ENCODE measurements at regions not wholly inside any gene's neighbourhood (a gene's known extent, or its start where the extent isn't known, plus 50 kb on each side); places are given as distances from the start of the nearest gene placed in this dataset.
"Not testable (repeated sequence)": the region's sequence is repeated elsewhere in the genome, so short reads cannot be mapped to it uniquely, and the experiment has no call there.

DNA sequence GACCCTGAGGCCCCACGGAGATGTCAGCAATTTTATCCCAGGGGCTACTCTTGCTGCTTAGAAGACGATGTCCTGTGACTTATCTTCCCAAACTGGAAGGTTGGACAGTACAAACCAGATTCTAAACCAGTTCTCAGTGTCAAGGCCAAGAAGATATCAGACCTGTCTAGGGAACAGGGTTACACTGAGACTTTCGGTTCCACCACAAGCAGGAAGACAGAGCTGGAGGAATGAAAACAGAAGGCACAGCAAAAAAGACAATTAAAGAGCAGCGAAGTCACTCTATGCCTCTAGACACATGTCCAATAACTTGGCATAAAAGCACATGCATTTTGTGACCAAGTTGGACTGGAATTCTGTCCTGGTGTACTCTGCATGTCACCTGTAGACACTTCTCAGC, 73.4 kb upstream of the TMEM252 start:
- no peak for DNase-seq (ENCODE audit: unreplicated experiment)
- no peak overlapping the region for H3K27ac Mint-ChIP-seq (ENCODE audit: low read depth, unreplicated experiment)
- peaks cover 18% of the 10 kb centered on the region for H3K27me3 Mint-ChIP-seq (ENCODE audit: insufficient read depth, unreplicated experiment)
- H3K9me3 Mint-ChIP-seq (ENCODE audit: unreplicated experiment), result no peaks in the 10 kb centered on the region
- BruUV-seq (replicated peaks), result no TSS peak
- ChIA-PET POLR2A (no interaction called here), CTCF (interaction anchor here (0.5 kb wide), 1 partner anchor 33 kb away, joined by 4 read pairs; no protein-coding TSS in a partner anchor)
- H3K36me3 Mint-ChIP-seq (ENCODE audit: insufficient read depth, unreplicated experiment), result no peaks in the 10 kb centered on the region
- intact Hi-C loops (cut with micrococcal nuclease), result no loop called here
- TF ChIP-seq, protein P1, sequence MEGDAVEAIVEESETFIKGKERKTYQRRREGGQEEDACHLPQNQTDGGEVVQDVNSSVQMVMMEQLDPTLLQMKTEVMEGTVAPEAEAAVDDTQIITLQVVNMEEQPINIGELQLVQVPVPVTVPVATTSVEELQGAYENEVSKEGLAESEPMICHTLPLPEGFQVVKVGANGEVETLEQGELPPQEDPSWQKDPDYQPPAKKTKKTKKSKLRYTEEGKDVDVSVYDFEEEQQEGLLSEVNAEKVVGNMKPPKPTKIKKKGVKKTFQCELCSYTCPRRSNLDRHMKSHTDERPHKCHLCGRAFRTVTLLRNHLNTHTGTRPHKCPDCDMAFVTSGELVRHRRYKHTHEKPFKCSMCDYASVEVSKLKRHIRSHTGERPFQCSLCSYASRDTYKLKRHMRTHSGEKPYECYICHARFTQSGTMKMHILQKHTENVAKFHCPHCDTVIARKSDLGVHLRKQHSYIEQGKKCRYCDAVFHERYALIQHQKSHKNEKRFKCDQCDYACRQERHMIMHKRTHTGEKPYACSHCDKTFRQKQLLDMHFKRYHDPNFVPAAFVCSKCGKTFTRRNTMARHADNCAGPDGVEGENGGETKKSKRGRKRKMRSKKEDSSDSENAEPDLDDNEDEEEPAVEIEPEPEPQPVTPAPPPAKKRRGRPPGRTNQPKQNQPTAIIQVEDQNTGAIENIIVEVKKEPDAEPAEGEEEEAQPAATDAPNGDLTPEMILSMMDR (IDR thresholded peaks at IDR 0.05; ENCODE audit: unreplicated experiment), result no peak
- H3K4me3 Mint-ChIP-seq (ENCODE audit: unreplicated experiment), result no peak overlapping the region
- H3K4me1 Mint-ChIP-seq (ENCODE audit: insufficient read depth, unreplicated experiment), result no peaks in the 10 kb centered on the region

DNA sequence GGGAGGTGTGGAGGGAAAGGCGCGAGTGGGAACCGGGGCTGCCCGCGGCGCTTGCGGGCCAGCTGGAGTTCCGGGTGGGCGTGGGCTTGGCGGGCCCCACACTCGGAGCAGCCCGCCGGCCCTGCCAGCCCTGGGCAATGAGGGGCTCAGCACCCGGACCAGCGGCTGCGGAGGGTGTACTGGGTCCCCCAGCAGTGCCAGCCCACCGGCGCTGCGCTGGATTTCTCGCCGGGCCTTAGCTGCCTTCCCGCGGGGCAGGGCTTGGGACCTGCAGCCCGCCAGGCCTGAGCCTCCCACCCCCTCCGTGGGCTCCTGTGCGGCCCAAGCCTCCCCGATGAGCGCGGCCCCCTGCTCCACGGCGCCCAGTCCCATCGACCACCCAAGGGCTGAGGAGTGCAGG, 76.3 kb upstream of the TMEM252 start:
- H3K4me3 Mint-ChIP-seq (ENCODE audit: unreplicated experiment); DNase-seq (ENCODE audit: unreplicated experiment); H3K27me3 Mint-ChIP-seq (ENCODE audit: insufficient read depth, unreplicated experiment); BruUV-seq (replicated peaks); POLR2A ChIA-PET; H3K9me3 Mint-ChIP-seq (ENCODE audit: unreplicated experiment); H3K27ac Mint-ChIP-seq (ENCODE audit: low read depth, unreplicated experiment); H3K4me1 Mint-ChIP-seq (ENCODE audit: insufficient read depth, unreplicated experiment); H3K36me3 Mint-ChIP-seq (ENCODE audit: insufficient read depth, unreplicated experiment); CTCF ChIA-PET; intact Hi-C loops (cut with micrococcal nuclease): not testable (repeated sequence)

DNA sequence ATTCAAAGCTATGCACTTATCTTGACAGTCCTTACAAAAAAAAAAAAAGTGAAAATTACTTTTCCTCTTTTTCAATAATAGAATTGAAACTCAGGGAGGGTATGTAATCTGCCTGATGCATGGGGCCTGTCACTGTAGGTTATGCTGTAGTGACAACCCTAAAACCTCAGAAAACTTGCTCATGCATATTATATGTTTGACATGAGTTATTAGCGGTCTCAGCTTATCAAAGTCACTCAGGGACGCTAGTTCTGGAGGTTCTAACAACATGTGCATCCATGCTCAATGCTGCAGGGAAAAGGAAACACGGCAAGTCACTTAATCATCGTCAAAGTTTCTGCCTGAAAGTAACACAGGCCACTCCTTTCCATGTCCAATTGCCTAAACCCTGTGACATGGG, 78.4 kb upstream of the TMEM252 start:
- Mint-ChIP-seq H3K4me1 (ENCODE audit: insufficient read depth, unreplicated experiment) (no peaks in the 10 kb centered on the region), H3K36me3 (ENCODE audit: insufficient read depth, unreplicated experiment) (no peaks in the 10 kb centered on the region), H3K27ac (ENCODE audit: low read depth, unreplicated experiment) (no peak overlapping the region), H3K4me3 (ENCODE audit: unreplicated experiment) (no peak overlapping the region), H3K27me3 (ENCODE audit: insufficient read depth, unreplicated experiment) (peaks cover 12% of the 10 kb centered on the region), H3K9me3 (ENCODE audit: unreplicated experiment) (no peaks in the 10 kb centered on the region)
- ChIA-PET CTCF (interaction anchor here (0.6 kb wide), 1 partner anchor 608 kb away, joined by 3 read pairs; no protein-coding TSS in a partner anchor), POLR2A (no interaction called here)
- DNase-seq (ENCODE audit: unreplicated experiment), result no peak
- intact Hi-C loops (cut with micrococcal nuclease), result no loop called here
- no TSS peak for BruUV-seq (replicated peaks)
- TF ChIP-seq, protein P1 (IDR thresholded peaks at IDR 0.05; ENCODE audit: unreplicated experiment), result no peak

DNA sequence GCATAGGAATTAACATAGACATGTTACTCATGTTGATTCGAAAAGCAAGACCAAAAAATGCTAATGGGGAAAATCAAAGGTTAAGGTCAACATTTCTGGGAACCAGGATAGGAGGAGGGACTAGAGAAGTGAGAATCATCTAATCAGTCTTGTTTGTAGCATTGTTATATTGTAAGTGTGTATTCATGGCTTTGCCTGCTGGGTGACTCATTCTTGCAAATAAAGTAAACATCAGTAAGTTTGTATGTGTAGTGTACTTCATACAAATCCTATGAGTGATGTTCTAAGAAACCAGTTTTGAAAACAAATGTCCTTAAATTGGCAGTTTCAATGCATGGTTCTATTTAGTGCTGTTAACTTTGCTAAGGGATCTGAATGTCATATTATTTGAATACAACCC, 79.0 kb upstream of the TMEM252 start:
- CTCF ChIA-PET, result no interaction called here
- no TSS peak for BruUV-seq (replicated peaks)
- TF ChIP-seq, protein P1 (IDR thresholded peaks at IDR 0.05; ENCODE audit: unreplicated experiment), result no peak

GRCh38 chr9:68625559-68625958, 79.5 kb upstream of the PIP5K1B start:
- intact Hi-C loops (cut with micrococcal nuclease), result no loop called here
- BruUV-seq (replicated peaks), result no TSS peak
- Mint-ChIP-seq H3K4me1 (ENCODE audit: insufficient read depth, unreplicated experiment) (no peaks in the 10 kb centered on the region), H3K4me3 (ENCODE audit: unreplicated experiment) (no peak overlapping the region), H3K27ac (ENCODE audit: low read depth, unreplicated experiment) (no peak overlapping the region), H3K9me3 (ENCODE audit: unreplicated experiment) (no peaks in the 10 kb centered on the region), H3K27me3 (ENCODE audit: insufficient read depth, unreplicated experiment) (peaks cover 32% of the 10 kb centered on the region), H3K36me3 (ENCODE audit: insufficient read depth, unreplicated experiment) (no peaks in the 10 kb centered on the region)
- POLR2A ChIA-PET, result no interaction called here
- CTCF ChIA-PET, result no interaction called here
- DNase-seq (ENCODE audit: unreplicated experiment), result no peak
- TF ChIP-seq, protein P1 (IDR thresholded peaks at IDR 0.05; ENCODE audit: unreplicated experiment), result no peak

More for the DNA sequence above, 79.0 kb upstream of the TMEM252 start:
- peak; percentile 4 for DNase-seq (ENCODE audit: unreplicated experiment)
- Mint-ChIP-seq H3K36me3 (ENCODE audit: insufficient read depth, unreplicated experiment) (no peaks in the 10 kb centered on the region), H3K9me3 (ENCODE audit: unreplicated experiment) (no peaks in the 10 kb centered on the region), H3K27me3 (ENCODE audit: insufficient read depth, unreplicated experiment) (peaks cover 18% of the 10 kb centered on the region), H3K27ac (ENCODE audit: low read depth, unreplicated experiment) (no peak overlapping the region), H3K4me1 (ENCODE audit: insufficient read depth, unreplicated experiment) (no peaks in the 10 kb centered on the region), H3K4me3 (ENCODE audit: unreplicated experiment) (no peak overlapping the region)
- POLR2A ChIA-PET, result no interaction called here
- intact Hi-C loops (cut with micrococcal nuclease), result no loop called here
